GM23248 (cell line): ENCODE measurements at regions not wholly inside any gene's neighbourhood (a gene's known extent, or its start where the extent isn't known, plus 50 kb on each side); places are given as distances from the start of the nearest gene placed in this dataset.

Source experiments
- EZH2 ChIP-seq: fragments of 200-600 bp; sonication (generic); IDR thresholded peaks from 2 replicates; pipeline ENCODE4 v1.6.1; 2018; ENCODE audit warnings: antibody characterized with exemption, mild to moderate bottlenecking; ENCODE audit not compliant: insufficient read depth, poor library complexity, severe bottlenecking
- EZH2phosphoT487 ChIP-seq: fragments of 200-600 bp; sonication (generic); IDR thresholded peaks from 2 replicates; pipeline ENCODE4 v1.6.1; 2018; ENCODE audit warnings: antibody characterized with exemption, moderate library complexity, mild to moderate bottlenecking, low read depth; ENCODE audit not compliant: insufficient read depth

GRCh38 chr10:14435976-14436632 is 105.4 kb upstream of the FRMD4A start:
- TF ChIP-seq EZH2 (no peak), EZH2phosphoT487 (no peak)
